ENCODE measurements at regions not wholly inside any gene's neighbourhood (a gene's known extent, or its start where the extent isn't known, plus 50 kb on each side); places are given as distances from the start of the nearest gene placed in this dataset.

DNA sequence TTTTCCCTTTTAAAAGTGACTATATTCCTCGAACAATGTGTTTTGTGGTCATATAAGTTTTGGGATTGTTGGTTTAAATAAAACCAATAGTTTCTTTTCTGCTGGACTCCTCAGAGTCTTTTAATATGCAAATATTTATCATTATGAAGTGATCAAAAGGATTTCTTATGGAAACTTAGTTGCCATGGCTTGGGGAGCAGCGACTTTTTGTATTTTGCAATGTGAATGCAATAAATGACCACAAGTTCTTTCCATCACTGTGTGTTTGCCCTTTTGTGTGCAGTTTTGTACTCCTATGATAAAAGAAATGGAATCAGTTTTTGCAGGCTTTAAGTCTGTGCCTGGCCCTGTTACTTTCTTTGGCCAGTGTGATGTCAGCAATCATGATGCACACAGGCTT is 68.5 kb upstream of the NUDT6 start:
- Histone ChIP-seq H4K20me1 (ENCODE audit: insufficient read depth, low read length) (no peaks in the 10 kb centered on the region), H4K8ac (ENCODE audit: low read depth in 2 of 2, low read length in 2 of 2) (no peak overlapping the region), H3K18ac (ENCODE audit: low read depth, low read length) (no peak overlapping the region), H2AK5ac (ENCODE audit: low read depth, low read length) (no peak overlapping the region), H3K4ac (ENCODE audit: low read depth, low read length) (no peak overlapping the region), H4K5ac (ENCODE audit: low read depth, low read length) (no peak overlapping the region), H3K9ac (ENCODE audit: low read depth, low read length) (no peak overlapping the region), H2AFZ (replicated peaks; ENCODE audit: low read length, poor library complexity) (no peak overlapping the region), H3K23ac (ENCODE audit: low read depth, low read length) (no peak overlapping the region), H3K14ac (replicated peaks; ENCODE audit: low read depth, low read length) (no peak overlapping the region), H3K79me1 (ENCODE audit: low read depth in 1 of 2, low read length in 2 of 2) (peaks cover 9 to 10% of the 10 kb centered on the region in 2 experiments; a peak in 3 of 4 replicates), H3K9me3 (ENCODE audit: control insufficient read depth, insufficient read depth, low read length) (peaks cover 9% of the 10 kb centered on the region), H4K91ac (ENCODE audit: insufficient read depth, low read depth, low read length) (no peak overlapping the region), H3K9me1 (ENCODE audit: insufficient read depth, low read length) (no peaks in the 10 kb centered on the region), H3K4me1 (ENCODE audit: control insufficient read depth, insufficient read depth, low read length) (no peaks in the 10 kb centered on the region), H3K27ac (ENCODE audit: insufficient read depth, low read length) (no peak overlapping the region), H3K56ac (ENCODE audit: extremely low read depth, insufficient read depth, low read length) (no peak overlapping the region), H3K4me2 (ENCODE audit: low read depth, low read length) (no peak overlapping the region), H2BK120ac (ENCODE audit: low read depth, low read length) (no peak overlapping the region), H3K36me3 (ENCODE audit: control insufficient read depth, insufficient read depth, low read length) (no peaks in the 10 kb centered on the region), H3K27me3 (ENCODE audit: control insufficient read depth, insufficient read depth, low read length) (no peaks in the 10 kb centered on the region), H2BK15ac (ENCODE audit: low read depth, low read length) (no peak overlapping the region), H2BK20ac (ENCODE audit: low read depth, low read length) (no peak overlapping the region), H2BK5ac (ENCODE audit: low read depth, low read length, poor library complexity, severe bottlenecking) (no peak overlapping the region), H2AK9ac (replicated peaks; ENCODE audit: low read depth, low read length, poor library complexity) (no peak overlapping the region), H3K4me3 (ENCODE audit: insufficient read depth, low read depth, low read length) (no peak overlapping the region)
- in situ Hi-C loops (cut with MboI; ENCODE audit: low sequenced_read_pairs): no loop called here
- no CpG with 5 or more reads among the region's 2 CpGs for WGBS, 2 experiments (ENCODE audit: extremely low coverage in 2 of 2, insufficient read length in 1 of 2)
- ChIA-PET CTCF (no interaction called here), POLR2A (ENCODE audit: unreplicated experiment) (no interaction called here)
- TF ChIP-seq BHLHE40 (IDR thresholded peaks at IDR 0.05; ENCODE audit: low read depth, low read length) (no peak), MAFK (IDR thresholded peaks at IDR 0.05; ENCODE audit: low read depth, low read length) (no peak), RAD21 (IDR thresholded peaks at IDR 0.05; ENCODE audit: low read length) (no peak), CEBPB (IDR thresholded peaks at IDR 0.05; ENCODE audit: low read depth, low read length) (no peak), NFE2L2 (IDR thresholded peaks at IDR 0.05; ENCODE audit: low read depth, low read length) (no peak), RFX5 (IDR thresholded peaks at IDR 0.05; ENCODE audit: low read depth, low read length) (no peak), POLR2A (IDR thresholded peaks at IDR 0.05; ENCODE audit: low read depth, low read length) (no peak), ELK1 (IDR thresholded peaks at IDR 0.05; ENCODE audit: borderline replicate concordance, low read depth, low read length) (no peak), MXI1 (IDR thresholded peaks at IDR 0.05; ENCODE audit: borderline replicate concordance, low read depth, low read length) (no peak)
- ATAC-seq (ENCODE audit: low read depth) (no peak), DNase-seq (no peak)
- dilution Hi-C loops (cut with HindIII; ENCODE audit: low sequenced_read_pairs, unreplicated experiment): no loop called here
- BruUV-seq (replicated peaks): no TSS peak
- intact Hi-C loops (cut with micrococcal nuclease): no loop called here
